ENCODE measurements at regions not wholly inside any gene's neighbourhood (a gene's known extent, or its start where the extent isn't known, plus 50 kb on each side); places are given as distances from the start of the nearest gene placed in this dataset.
"Not testable (repeated sequence)": the region's sequence is repeated elsewhere in the genome, so short reads cannot be mapped to it uniquely, and the experiment has no call there.

DNA sequence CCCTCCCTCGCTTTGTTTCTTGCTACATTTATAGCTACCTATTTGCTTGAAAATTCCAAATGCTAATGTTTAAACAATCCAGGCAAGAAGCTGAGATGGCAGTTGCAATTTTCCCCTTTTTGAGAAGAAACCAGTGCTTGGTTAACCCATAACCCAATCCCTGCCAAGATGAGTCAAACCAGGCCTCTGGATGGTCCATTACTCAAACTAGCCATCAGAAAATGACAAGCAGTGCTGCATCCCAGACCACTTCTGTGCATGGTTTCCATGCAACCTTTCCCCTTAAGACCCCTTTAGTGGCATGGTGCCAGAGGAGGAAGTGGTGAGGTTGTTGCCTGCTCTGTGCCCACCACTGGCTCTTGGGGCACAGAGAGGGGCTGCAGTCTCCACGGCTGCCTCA, 131.2 kb upstream of the RMP24 start:
- Histone ChIP-seq H3K4me2 (ENCODE audit: insufficient read depth, low read length) (no peak overlapping the region), H3K9ac (replicated peaks; ENCODE audit: extremely low read depth, insufficient read depth, low read length) (no peak overlapping the region), H3K36me3 (ENCODE audit: control insufficient read depth in 2 of 2, extremely low read depth in 1 of 2, insufficient read depth in 2 of 2, low read length in 2 of 2) (no peaks in the 10 kb centered on the region), H3K4me1 (ENCODE audit: control insufficient read depth, extremely low read depth, insufficient read depth, low read length) (no peaks in the 10 kb centered on the region), H3K4me3 (replicated peaks in 1 of 3; ENCODE audit: insufficient read depth in 1 of 3, low read depth in 1 of 3, low read length in 3 of 3) (no peak overlapping the region), H3K79me2 (ENCODE audit: control insufficient read depth, insufficient read depth, low read length) (no peaks in the 10 kb centered on the region), H3K27me3 (ENCODE audit: control insufficient read depth in 2 of 2, insufficient read depth in 2 of 2, low read length in 2 of 2) (peaks cover 4 to 8% of the 10 kb centered on the region in 2 experiments), H3K9me1 (replicated peaks; ENCODE audit: control insufficient read depth, extremely low read depth, insufficient read depth, low read length) (no peaks in the 10 kb centered on the region), H4K20me1 (replicated peaks; ENCODE audit: control insufficient read depth, extremely low read depth, insufficient read depth, low read length) (no peaks in the 10 kb centered on the region), H2AFZ (ENCODE audit: low read depth, low read length) (no peak overlapping the region), H3K9me3 (replicated peaks; ENCODE audit: control insufficient read depth, insufficient read depth, low read length) (no peaks in the 10 kb centered on the region), H3K27ac (ENCODE audit: insufficient read depth, low read depth, low read length) (no peak overlapping the region)
- dilution Hi-C loops (cut with MboI; ENCODE audit: extremely low pct_ligation_motif_present, low sequenced_read_pairs), result no loop called here
- TF ChIP-seq EZH2 (IDR thresholded peaks at IDR 0.05; ENCODE audit: borderline replicate concordance, low read depth, low read length, severe bottlenecking) (no peak), JUN (IDR thresholded peaks at IDR 0.05; ENCODE audit: borderline replicate concordance, insufficient read depth, insufficient read length, low read depth) (no peak), GATA2 (IDR thresholded peaks at IDR 0.05; ENCODE audit: insufficient read depth, insufficient read length, low read depth, low read length) (no peak)
- intact Hi-C loops (cut with micrococcal nuclease), result no loop called here
- POLR2A ChIA-PET, result no interaction called here
- FAIRE-seq, result no peak
- no TSS peak for BruUV-seq (replicated peaks)
- DNase-seq (ENCODE audit: low read depth, low spot score), result no peak
- CTCF ChIA-PET, result no interaction called here

DNA sequence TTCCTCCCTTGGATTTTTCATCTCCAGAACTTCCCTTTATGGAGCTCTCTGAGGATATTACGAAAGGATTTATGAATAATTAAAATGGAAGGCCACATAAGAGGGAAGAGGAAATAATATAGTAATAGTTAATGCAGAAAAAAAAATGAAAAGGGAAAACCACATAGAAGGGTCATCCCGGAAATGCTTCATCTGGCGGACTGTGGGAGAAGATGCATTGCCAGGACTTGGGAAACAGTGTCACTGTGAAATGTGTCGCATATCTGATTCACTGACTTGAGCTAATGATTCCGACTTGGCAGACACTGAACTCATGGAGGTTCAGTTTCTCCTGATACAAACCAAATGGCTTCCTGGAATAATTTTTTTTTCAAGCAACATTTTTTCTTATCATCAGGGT, 129.9 kb upstream of the RMP24 start:
- no peak overlapping the region for H3K4me3 ChIP-seq (replicated peaks in 1 of 3; ENCODE audit: insufficient read depth in 1 of 3, low read depth in 1 of 3, low read length in 3 of 3)
- H3K9me3 ChIP-seq (replicated peaks; ENCODE audit: control insufficient read depth, insufficient read depth, low read length), result no peaks in the 10 kb centered on the region
- DNase-seq (ENCODE audit: low read depth, low spot score), result no peak
- H3K27ac ChIP-seq (ENCODE audit: insufficient read depth, low read depth, low read length), result no peak overlapping the region
- H3K79me2 ChIP-seq (ENCODE audit: control insufficient read depth, insufficient read depth, low read length), result no peaks in the 10 kb centered on the region
- dilution Hi-C loops (cut with MboI; ENCODE audit: extremely low pct_ligation_motif_present, low sequenced_read_pairs) (no loop called here), intact Hi-C loops (cut with micrococcal nuclease) (no loop called here)
- BruUV-seq (replicated peaks), result no TSS peak
- CTCF ChIA-PET, result interaction anchor here (0.9 kb wide), 1 partner anchor 108 kb away, joined by 4 read pairs; no protein-coding TSS in a partner anchor
- H3K9ac ChIP-seq (replicated peaks; ENCODE audit: extremely low read depth, insufficient read depth, low read length), result no peak overlapping the region
- H4K20me1 ChIP-seq (replicated peaks; ENCODE audit: control insufficient read depth, extremely low read depth, insufficient read depth, low read length), result no peaks in the 10 kb centered on the region
- H3K9me1 ChIP-seq (replicated peaks; ENCODE audit: control insufficient read depth, extremely low read depth, insufficient read depth, low read length), result no peaks in the 10 kb centered on the region
- no peaks in the 10 kb centered on the region for H3K36me3 ChIP-seq (ENCODE audit: control insufficient read depth in 2 of 2, extremely low read depth in 1 of 2, insufficient read depth in 2 of 2, low read length in 2 of 2)
- no peaks in the 10 kb centered on the region for H3K4me1 ChIP-seq (ENCODE audit: control insufficient read depth, extremely low read depth, insufficient read depth, low read length)
- no peak for FAIRE-seq
- no peak overlapping the region for H2AFZ ChIP-seq (ENCODE audit: low read depth, low read length)
- TF ChIP-seq JUN (IDR thresholded peaks at IDR 0.05; ENCODE audit: borderline replicate concordance, insufficient read depth, insufficient read length, low read depth) (no peak), GATA2 (IDR thresholded peaks at IDR 0.05; ENCODE audit: insufficient read depth, insufficient read length, low read depth, low read length) (no peak), MYC (IDR thresholded peaks at IDR 0.05; ENCODE audit: low read depth, low read length) (no peak), MAX (IDR thresholded peaks at IDR 0.05; ENCODE audit: insufficient read depth, insufficient read length) (no peak), POLR2A (IDR thresholded peaks at IDR 0.05; ENCODE audit: low read depth, low read length) (no peak), FOS (IDR thresholded peaks at IDR 0.05; ENCODE audit: borderline replicate concordance, insufficient read depth, low read length) (no peak), POLR2AphosphoS5 (IDR thresholded peaks at IDR 0.05; ENCODE audit: insufficient read depth, low read depth, low read length) (no peak), EZH2 (IDR thresholded peaks at IDR 0.05; ENCODE audit: borderline replicate concordance, low read depth, low read length, severe bottlenecking) (no peak)
- TF ChIP-seq, protein P1, sequence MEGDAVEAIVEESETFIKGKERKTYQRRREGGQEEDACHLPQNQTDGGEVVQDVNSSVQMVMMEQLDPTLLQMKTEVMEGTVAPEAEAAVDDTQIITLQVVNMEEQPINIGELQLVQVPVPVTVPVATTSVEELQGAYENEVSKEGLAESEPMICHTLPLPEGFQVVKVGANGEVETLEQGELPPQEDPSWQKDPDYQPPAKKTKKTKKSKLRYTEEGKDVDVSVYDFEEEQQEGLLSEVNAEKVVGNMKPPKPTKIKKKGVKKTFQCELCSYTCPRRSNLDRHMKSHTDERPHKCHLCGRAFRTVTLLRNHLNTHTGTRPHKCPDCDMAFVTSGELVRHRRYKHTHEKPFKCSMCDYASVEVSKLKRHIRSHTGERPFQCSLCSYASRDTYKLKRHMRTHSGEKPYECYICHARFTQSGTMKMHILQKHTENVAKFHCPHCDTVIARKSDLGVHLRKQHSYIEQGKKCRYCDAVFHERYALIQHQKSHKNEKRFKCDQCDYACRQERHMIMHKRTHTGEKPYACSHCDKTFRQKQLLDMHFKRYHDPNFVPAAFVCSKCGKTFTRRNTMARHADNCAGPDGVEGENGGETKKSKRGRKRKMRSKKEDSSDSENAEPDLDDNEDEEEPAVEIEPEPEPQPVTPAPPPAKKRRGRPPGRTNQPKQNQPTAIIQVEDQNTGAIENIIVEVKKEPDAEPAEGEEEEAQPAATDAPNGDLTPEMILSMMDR (IDR thresholded peaks at IDR 0.05; ENCODE audit: extremely low read depth in 1 of 2, insufficient read depth in 1 of 2, low read depth in 1 of 2, low read length in 2 of 2), result no peak
- peaks cover 4 to 8% of the 10 kb centered on the region in 2 experiments for H3K27me3 ChIP-seq (ENCODE audit: control insufficient read depth in 2 of 2, insufficient read depth in 2 of 2, low read length in 2 of 2)
- POLR2A ChIA-PET, result no interaction called here
- H3K4me2 ChIP-seq (ENCODE audit: insufficient read depth, low read length), result no peak overlapping the region

DNA sequence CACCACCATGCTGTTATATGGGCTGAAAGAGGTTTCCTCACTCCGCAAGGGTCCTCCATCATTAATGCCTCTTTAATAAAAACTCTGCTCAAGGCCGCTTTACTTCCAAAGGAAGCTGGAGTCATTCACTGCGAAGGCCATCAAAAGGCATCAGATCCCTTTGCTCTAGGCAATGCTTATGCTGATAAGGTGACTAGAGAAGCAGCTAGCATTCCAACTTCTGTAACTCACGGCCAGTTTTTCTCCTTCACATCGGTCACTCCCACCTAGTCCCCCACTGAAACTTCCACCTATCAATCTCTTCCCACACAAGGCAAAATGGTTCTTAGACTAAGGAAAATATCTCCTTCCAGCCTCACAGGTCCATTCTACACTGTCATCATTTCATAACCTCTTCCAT, 124.2 kb upstream of the RMP24 start:
- POLR2A ChIA-PET; H3K9me3 ChIP-seq (replicated peaks; ENCODE audit: control insufficient read depth, insufficient read depth, low read length); H3K4me3 ChIP-seq (replicated peaks in 1 of 3; ENCODE audit: insufficient read depth in 1 of 3, low read depth in 1 of 3, low read length in 3 of 3); H3K27me3 ChIP-seq (ENCODE audit: control insufficient read depth in 2 of 2, insufficient read depth in 2 of 2, low read length in 2 of 2); DNase-seq (ENCODE audit: low read depth, low spot score); H4K20me1 ChIP-seq (replicated peaks; ENCODE audit: control insufficient read depth, extremely low read depth, insufficient read depth, low read length); dilution Hi-C loops (cut with MboI; ENCODE audit: extremely low pct_ligation_motif_present, low sequenced_read_pairs); H3K36me3 ChIP-seq (ENCODE audit: control insufficient read depth in 2 of 2, extremely low read depth in 1 of 2, insufficient read depth in 2 of 2, low read length in 2 of 2); H3K9me1 ChIP-seq (replicated peaks; ENCODE audit: control insufficient read depth, extremely low read depth, insufficient read depth, low read length); CTCF ChIA-PET; H3K4me1 ChIP-seq (ENCODE audit: control insufficient read depth, extremely low read depth, insufficient read depth, low read length); H2AFZ ChIP-seq (ENCODE audit: low read depth, low read length); H3K79me2 ChIP-seq (ENCODE audit: control insufficient read depth, insufficient read depth, low read length); H3K9ac ChIP-seq (replicated peaks; ENCODE audit: extremely low read depth, insufficient read depth, low read length); FAIRE-seq; H3K4me2 ChIP-seq (ENCODE audit: insufficient read depth, low read length); H3K27ac ChIP-seq (ENCODE audit: insufficient read depth, low read depth, low read length); BruUV-seq (replicated peaks); intact Hi-C loops (cut with micrococcal nuclease): not testable (repeated sequence)

Data from endothelial cell of umbilical vein (primary cell).